Thyroid gland (tissue), 4 donors: ENCODE measurements at regions not wholly inside any gene's neighbourhood (a gene's known extent, or its start where the extent isn't known, plus 50 kb on each side); places are given as distances from the start of the nearest gene placed in this dataset.
A peak's percentile ranks its signal among the peaks of the same experiment; 100 is the strongest.
"Not testable (repeated sequence)": the region's sequence is repeated elsewhere in the genome, so short reads cannot be mapped to it uniquely, and the experiment has no call there.

Experiments used
- DNase-seq, 2 donors: peaks; one replicate each; pipeline ENCODE4 v3.0.0-alpha.2; 2019
- H3K27ac ChIP-seq, 3 donors: fragments of 200-600 bp; sonication (generic); 1 replicate in 2 of 3; 2 replicates in 1 of 3; pipeline ENCODE4 v1.5.1; 2016 to 2019; ENCODE audit warnings: mild to moderate bottlenecking in 1 of 3, moderate library complexity in 1 of 3
- H3K27me3 ChIP-seq: fragments of 200-600 bp; sonication (generic); one replicate; pipeline ENCODE4 v1.5.1; 2019
- H3K36me3 ChIP-seq, 2 donors: fragments of 200-600 bp; sonication (generic); one replicate each; pipeline ENCODE4 v1.5.1; 2016 to 2019
- H3K4me1 ChIP-seq, 2 donors: fragments of 200-600 bp; sonication (generic); one replicate each; pipeline ENCODE4 v1.5.1; 2017 to 2019
- H3K4me3 ChIP-seq, 3 donors: fragments of 200-600 bp; sonication (generic); replicated peaks in 1 of 3; 1 replicate in 2 of 3; 2 replicates in 1 of 3; pipeline ENCODE4 v1.5.1; 2016; ENCODE audit warnings: mild to moderate bottlenecking in 1 of 3
- H3K9me3 ChIP-seq: fragments of 200-600 bp; sonication (generic); one replicate; pipeline ENCODE4 v1.5.1; 2017
- POLR2A ChIP-seq, 2 donors: fragments of 450-650 bp; IDR thresholded peaks; one replicate each; pipeline ENCODE4 v1.6.1; 2017; ENCODE audit warnings: antibody characterized with exemption in 2 of 2, mild to moderate bottlenecking in 2 of 2, moderate library complexity in 1 of 2
- WGBS, 2 donors: methylation state at CpG; one replicate each; pipeline ENCODE4 v1.1.5; 2017; 5-methylcytosine and 5-hydroxymethylcytosine counted together
- intact Hi-C: fragments of 100-400 bp; cut with DNase I; formaldehyde crosslinking; loops from one replicate; pipeline ENCODE4 v1.15.1; 2023
- TF ChIP-seq, protein P1 (sequence below), 6 experiments: fragments of 200-600 bp in 3 of 6; fragments of 450-650 bp in 3 of 6; sonication (generic) in 3 of 6; IDR thresholded peaks; one replicate each; pipeline ENCODE4 v1.5.1; 2016 to 2019; ENCODE audit warnings: antibody characterized with exemption in 6 of 6, mild to moderate bottlenecking in 2 of 6, inconsistent platforms in 1 of 6, moderate library complexity in 1 of 6

- H3K27ac ChIP-seq = no peak overlapping the region
- no peaks in the 10 kb centered on the region for H3K27me3 ChIP-seq
- no peak for TF ChIP-seq POLR2A (IDR thresholded peaks at IDR 0.05)
- TF ChIP-seq, protein P1, sequence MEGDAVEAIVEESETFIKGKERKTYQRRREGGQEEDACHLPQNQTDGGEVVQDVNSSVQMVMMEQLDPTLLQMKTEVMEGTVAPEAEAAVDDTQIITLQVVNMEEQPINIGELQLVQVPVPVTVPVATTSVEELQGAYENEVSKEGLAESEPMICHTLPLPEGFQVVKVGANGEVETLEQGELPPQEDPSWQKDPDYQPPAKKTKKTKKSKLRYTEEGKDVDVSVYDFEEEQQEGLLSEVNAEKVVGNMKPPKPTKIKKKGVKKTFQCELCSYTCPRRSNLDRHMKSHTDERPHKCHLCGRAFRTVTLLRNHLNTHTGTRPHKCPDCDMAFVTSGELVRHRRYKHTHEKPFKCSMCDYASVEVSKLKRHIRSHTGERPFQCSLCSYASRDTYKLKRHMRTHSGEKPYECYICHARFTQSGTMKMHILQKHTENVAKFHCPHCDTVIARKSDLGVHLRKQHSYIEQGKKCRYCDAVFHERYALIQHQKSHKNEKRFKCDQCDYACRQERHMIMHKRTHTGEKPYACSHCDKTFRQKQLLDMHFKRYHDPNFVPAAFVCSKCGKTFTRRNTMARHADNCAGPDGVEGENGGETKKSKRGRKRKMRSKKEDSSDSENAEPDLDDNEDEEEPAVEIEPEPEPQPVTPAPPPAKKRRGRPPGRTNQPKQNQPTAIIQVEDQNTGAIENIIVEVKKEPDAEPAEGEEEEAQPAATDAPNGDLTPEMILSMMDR (IDR thresholded peaks at IDR 0.05) = no peak
- intact Hi-C loops = no loop called here
- H3K36me3 ChIP-seq = no peaks in the 10 kb centered on the region
- 65 to 76% methylated on average over 3 to 4 of the region's 4 CpGs for WGBS, 2 donors
- H3K9me3 ChIP-seq = no peaks in the 10 kb centered on the region
- DNase-seq = no peak
- H3K4me1 ChIP-seq = no peaks in the 10 kb centered on the region
- H3K4me3 ChIP-seq = no peak overlapping the region
These were observed 321.1 kb upstream of the NT5E start for GRCh38 chr6:85128781-85129180.

DNA sequence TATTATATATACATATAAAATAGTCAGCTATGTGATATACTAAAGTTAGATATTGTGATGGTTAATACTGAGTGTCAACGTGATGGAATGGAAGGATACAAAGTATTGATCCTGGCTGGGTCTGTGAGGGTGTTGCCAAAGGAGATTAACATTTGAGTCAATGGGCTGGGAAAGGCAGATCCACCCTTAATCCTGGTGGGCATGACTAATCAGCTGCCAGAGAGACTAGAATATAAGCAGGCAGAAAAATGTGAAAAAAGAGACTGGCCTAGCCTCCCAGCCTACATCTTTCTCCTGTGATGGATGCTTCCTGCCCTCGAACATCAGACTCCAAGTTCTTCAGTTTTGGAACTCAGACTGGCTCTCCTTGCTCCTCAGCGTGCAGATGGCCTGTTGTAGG lies 321.6 kb upstream of the NT5E start:
- H3K4me3 ChIP-seq, H3K4me1 ChIP-seq, H3K27ac ChIP-seq, H3K36me3 ChIP-seq, DNase-seq, H3K27me3 ChIP-seq, intact Hi-C loops, H3K9me3 ChIP-seq: not testable (repeated sequence)
- 71 to 76% methylated on average over 3 of the region's 3 CpGs for WGBS, 2 donors

DNA sequence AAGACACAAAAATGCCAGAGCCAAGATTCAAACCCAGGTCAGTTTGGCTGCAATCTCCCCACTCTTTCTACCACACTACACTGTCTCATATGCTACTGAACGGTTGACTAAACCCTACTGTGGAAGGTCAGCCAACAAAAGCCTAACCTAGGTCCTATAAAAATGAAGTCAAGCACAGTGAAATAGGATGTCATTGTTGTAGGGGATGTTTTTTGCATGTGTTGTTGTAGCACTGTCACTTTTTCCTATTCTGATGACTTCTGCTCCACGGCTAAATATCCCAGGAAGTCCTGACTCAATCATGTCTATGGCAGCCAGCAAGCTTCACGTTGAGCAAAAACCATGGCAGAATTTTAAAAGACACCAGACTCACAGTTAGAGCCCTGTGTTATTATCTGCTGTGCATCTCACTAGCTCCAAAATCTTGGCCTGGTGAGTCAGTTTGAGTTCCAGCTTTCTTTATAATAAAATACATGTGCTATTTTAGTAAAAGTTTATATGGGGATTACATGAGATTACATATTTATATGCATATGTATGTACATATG lies 322.1 kb upstream of the NT5E start:
- Histone ChIP-seq H3K27ac (no peak overlapping the region), H3K4me3 (no peak overlapping the region), H3K4me1 (no peaks in the 10 kb centered on the region), H3K36me3 (no peaks in the 10 kb centered on the region), H3K9me3 (no peaks in the 10 kb centered on the region), H3K27me3 (no peaks in the 10 kb centered on the region)
- TF ChIP-seq POLR2A (IDR thresholded peaks at IDR 0.05) = no peak
- TF ChIP-seq, protein P1 (IDR thresholded peaks at IDR 0.05) = no peak
- WGBS, 2 donors = 57 to 60% methylated on average over 3 of the region's 3 CpGs
- no peak for DNase-seq
- intact Hi-C loops = no loop called here

DNA sequence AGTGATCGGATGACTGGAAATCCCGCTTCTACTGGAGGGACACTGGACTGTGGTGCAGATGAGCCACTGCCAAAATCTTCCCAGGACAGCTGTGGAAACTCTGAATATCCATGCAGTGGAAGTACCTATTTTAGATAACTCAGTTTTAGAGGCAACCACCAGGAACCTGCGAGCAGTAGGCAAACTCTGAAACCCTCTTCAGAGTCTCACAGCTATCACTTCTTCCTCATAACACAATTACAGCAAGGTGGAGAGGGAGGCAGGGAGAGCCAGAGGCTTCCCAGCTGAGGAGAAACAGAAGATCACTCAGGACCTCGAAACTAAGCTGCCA lies 322.8 kb upstream of the NT5E start:
- H3K36me3 ChIP-seq = no peaks in the 10 kb centered on the region
- intact Hi-C loops = no loop called here
- DNase-seq = no peak
- H3K4me1 ChIP-seq = no peaks in the 10 kb centered on the region
- no peaks in the 10 kb centered on the region for H3K27me3 ChIP-seq
- no peaks in the 10 kb centered on the region for H3K9me3 ChIP-seq
- TF ChIP-seq POLR2A (IDR thresholded peaks at IDR 0.05) = no peak
- TF ChIP-seq, protein P1 (IDR thresholded peaks at IDR 0.05) = no peak
- WGBS, 2 donors = 48 to 66% methylated on average over 3 to 4 of the region's 4 CpGs
- no peak overlapping the region for H3K27ac ChIP-seq
- H3K4me3 ChIP-seq = no peak overlapping the region

DNA sequence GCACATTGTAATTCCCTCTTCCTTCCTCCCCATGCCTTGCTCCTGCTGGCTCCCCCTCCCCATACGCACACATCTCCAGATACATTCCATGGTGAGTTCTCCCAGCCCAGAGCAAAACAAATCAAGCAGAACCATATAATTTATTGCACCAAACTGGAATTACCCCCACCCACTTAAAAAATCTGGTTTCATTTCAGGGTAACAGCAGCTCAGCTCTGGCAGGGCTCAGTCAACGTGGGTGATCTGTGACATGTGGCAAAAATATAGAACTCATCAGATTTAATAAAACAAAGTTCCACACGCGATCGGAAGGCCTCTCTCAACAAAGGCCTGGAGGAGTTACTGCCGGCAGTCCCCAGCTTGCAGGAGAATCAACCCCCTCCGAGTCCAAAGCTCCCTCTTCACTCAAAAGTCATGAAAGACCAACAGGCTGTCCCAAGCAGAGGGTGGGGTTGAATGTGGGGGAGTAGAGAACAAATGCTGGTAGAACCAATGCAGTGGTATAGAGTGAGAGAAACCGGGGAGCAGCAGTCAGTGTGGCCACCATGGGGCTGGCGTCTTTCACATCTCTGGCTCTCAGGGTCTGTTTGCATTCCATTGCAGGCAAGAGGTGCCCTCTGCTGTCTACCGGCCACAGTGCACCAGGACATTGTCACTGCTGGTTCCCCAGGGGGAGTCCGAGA lies 323.3 kb upstream of the NT5E start:
- DNase-seq = peak; percentile 16 to 21
- intact Hi-C loops = no loop called here
- 11 to 25% methylated on average over 10 to 11 of the region's 11 CpGs for WGBS, 2 donors
- no peaks in the 10 kb centered on the region for H3K9me3 ChIP-seq
- TF ChIP-seq, protein P1 (IDR thresholded peaks at IDR 0.05) = peak in 2 of 6 experiments; percentile 15 to 29
- TF ChIP-seq POLR2A (IDR thresholded peaks at IDR 0.05) = no peak
- H3K36me3 ChIP-seq = no peaks in the 10 kb centered on the region
- H3K27me3 ChIP-seq = no peaks in the 10 kb centered on the region
- H3K4me3 ChIP-seq = no peak overlapping the region
- no peaks in the 10 kb centered on the region for H3K4me1 ChIP-seq
- H3K27ac ChIP-seq = no peak overlapping the region
